ENCODE measurements at regions not wholly inside any gene's neighbourhood (a gene's known extent, or its start where the extent isn't known, plus 50 kb on each side); places are given as distances from the start of the nearest gene placed in this dataset.

GRCh38 chr16:7089751-7090150 lies 242.9 kb upstream of the RBFOX1 start:
- TF ChIP-seq CTCF (IDR thresholded peaks at IDR 0.05) = no peak
- H3K9me3 Mint-ChIP-seq = peaks cover 64% of the 10 kb centered on the region
- H3K27ac Mint-ChIP-seq = no peak overlapping the region
- no peak for DNase-seq
- H3K36me3 Mint-ChIP-seq (ENCODE audit: low read depth) = peaks cover 2% of the 10 kb centered on the region; the same call in 1 of the 2 replicates
- H3K4me1 Mint-ChIP-seq (ENCODE audit: low read depth) = no peaks in the 10 kb centered on the region
- no peak overlapping the region for H3K4me3 Mint-ChIP-seq
- H3K27me3 Mint-ChIP-seq (ENCODE audit: insufficient read depth) = no peaks in the 10 kb centered on the region

GRCh38 chr16:7088711-7089110 lies 243.9 kb upstream of the RBFOX1 start:
- no peak overlapping the region for H3K27ac Mint-ChIP-seq
- DNase-seq = no peak
- peaks cover 56% of the 10 kb centered on the region for H3K9me3 Mint-ChIP-seq
- no peak for TF ChIP-seq CTCF (IDR thresholded peaks at IDR 0.05)
- no peak overlapping the region for H3K4me3 Mint-ChIP-seq
- H3K36me3 Mint-ChIP-seq (ENCODE audit: low read depth) = peaks cover 4% of the 10 kb centered on the region; the same call in 1 of the 2 replicates
- no peaks in the 10 kb centered on the region for H3K4me1 Mint-ChIP-seq (ENCODE audit: low read depth)
- no peaks in the 10 kb centered on the region for H3K27me3 Mint-ChIP-seq (ENCODE audit: insufficient read depth)

GRCh38 chr16:7086822-7087616 lies 245.6 kb upstream of the RBFOX1 start:
- Mint-ChIP-seq H3K9me3 (peaks cover 46% of the 10 kb centered on the region), H3K27ac (no peak overlapping the region), H3K36me3 (ENCODE audit: low read depth) (peaks cover 4% of the 10 kb centered on the region; the same call in 1 of the 2 replicates), H3K27me3 (ENCODE audit: insufficient read depth) (no peaks in the 10 kb centered on the region), H3K4me3 (no peak overlapping the region), H3K4me1 (ENCODE audit: low read depth) (no peaks in the 10 kb centered on the region)
- no peak for TF ChIP-seq CTCF (IDR thresholded peaks at IDR 0.05)
- no peak for DNase-seq

- H3K27me3 Mint-ChIP-seq (ENCODE audit: insufficient read depth) = no peaks in the 10 kb centered on the region
- H3K9me3 Mint-ChIP-seq = peaks cover 44% of the 10 kb centered on the region
- H3K27ac Mint-ChIP-seq = no peak overlapping the region
- H3K36me3 Mint-ChIP-seq (ENCODE audit: low read depth) = peaks cover 4% of the 10 kb centered on the region; the same call in 1 of the 2 replicates
- TF ChIP-seq CTCF (IDR thresholded peaks at IDR 0.05) = no peak
- no peak overlapping the region for H3K4me3 Mint-ChIP-seq
- no peak for DNase-seq
- no peaks in the 10 kb centered on the region for H3K4me1 Mint-ChIP-seq (ENCODE audit: low read depth)
Measured at GRCh38 chr16:7085776-7086175, 246.9 kb upstream of the RBFOX1 start.

- H3K27ac Mint-ChIP-seq = no peak overlapping the region
- peaks cover 35% of the 10 kb centered on the region for H3K9me3 Mint-ChIP-seq
- H3K4me1 Mint-ChIP-seq (ENCODE audit: low read depth) = no peaks in the 10 kb centered on the region
- H3K4me3 Mint-ChIP-seq = no peak overlapping the region
- no peak for DNase-seq
- no peak for TF ChIP-seq CTCF (IDR thresholded peaks at IDR 0.05)
- H3K27me3 Mint-ChIP-seq (ENCODE audit: insufficient read depth) = no peaks in the 10 kb centered on the region
- peaks cover 4% of the 10 kb centered on the region; the same call in 1 of the 2 replicates for H3K36me3 Mint-ChIP-seq (ENCODE audit: low read depth)
Measured at GRCh38 chr16:7083096-7083495, 249.5 kb upstream of the RBFOX1 start.
